Neural cell (in vitro differentiated cells): ENCODE measurements at regions not wholly inside any gene's neighbourhood (a gene's known extent, or its start where the extent isn't known, plus 50 kb on each side); places are given as distances from the start of the nearest gene placed in this dataset.
A peak's percentile ranks its signal among the peaks of the same experiment; 100 is the strongest.

ENCODE experiments used
- H2AFZ ChIP-seq: fragments of 200-600, 300-800 bp; sonication (generic), shearing (Covaris generic); 2 replicates; pipeline ENCODE4 v1.6.0; 2014; ENCODE audit warnings: low read depth, mild to moderate bottlenecking, antibody characterized with exemption, low read length, moderate library complexity
- H3F3A ChIP-seq: fragments of 200-600 bp; shearing (Covaris generic); 2 replicates; pipeline ENCODE4 v1.6.1; 2016; ENCODE audit warnings: mild to moderate bottlenecking, moderate library complexity, mixed read lengths, antibody characterized with exemption, low read length; ENCODE audit not compliant: insufficient read depth, poor library complexity, severe bottlenecking
- H3K27ac ChIP-seq: fragments of 200-600, 300-800 bp; sonication (generic), shearing (Covaris generic); 2 replicates; pipeline ENCODE4 v1.5.1; 2014; ENCODE audit warnings: mild to moderate bottlenecking, low read length, moderate library complexity
- H3K27me3 ChIP-seq: fragments of 300-800, 200-600 bp; sonication (generic), shearing (Covaris generic); 2 replicates; pipeline ENCODE4 v1.6.0; 2014; ENCODE audit warnings: mild to moderate bottlenecking, low read depth, low read length, moderate library complexity; ENCODE audit not compliant: insufficient read depth
- H3K36me3 ChIP-seq: fragments of 300-800, 200-600 bp; sonication (generic), shearing (Covaris generic); 2 replicates; pipeline ENCODE4 v1.5.1; 2014; ENCODE audit warnings: mild to moderate bottlenecking, antibody characterized with exemption, low read length, moderate library complexity; ENCODE audit not compliant: insufficient read depth
- H3K4me2 ChIP-seq: fragments of 300-800, 200-600 bp; sonication (generic), shearing (Covaris generic); 2 replicates; pipeline ENCODE4 v1.6.0; 2014; ENCODE audit warnings: mild to moderate bottlenecking, low read length
- H3K4me3 ChIP-seq: fragments of 300-800, 200-600 bp; sonication (generic), shearing (Covaris generic); 2 replicates; pipeline ENCODE4 v1.5.1; 2014; ENCODE audit warnings: mild to moderate bottlenecking, low read length, moderate library complexity
- H3K79me2 ChIP-seq: fragments of 200-600 bp; shearing (Covaris generic); replicated peaks from 2 replicates; pipeline ENCODE4 v1.6.0; 2014; ENCODE audit warnings: mild to moderate bottlenecking, low read length, moderate library complexity; ENCODE audit not compliant: insufficient read depth
- H3K9ac ChIP-seq: fragments of 300-800, 200-600 bp; sonication (generic), shearing (Covaris generic); 2 replicates; pipeline ENCODE4 v1.6.1; 2016; ENCODE audit warnings: mild to moderate bottlenecking, low read length, mixed read lengths
- H3K9me2 ChIP-seq: fragments of 200-600 bp; shearing (Covaris generic); 2 replicates; pipeline ENCODE4 v1.6.1; 2016; ENCODE audit warnings: mild to moderate bottlenecking, low read length, mixed read lengths; ENCODE audit not compliant: insufficient read depth
- H3K9me3 ChIP-seq: fragments of 200-600, 300-800 bp; sonication (generic), shearing (Covaris generic); 2 replicates; pipeline ENCODE4 v1.6.1; 2016; ENCODE audit warnings: mild to moderate bottlenecking, mixed run types, low read length, moderate library complexity, mixed read lengths
- H4K20me1 ChIP-seq: fragments of 200-600 bp; shearing (Covaris generic); 2 replicates; pipeline ENCODE4 v1.6.1; 2016; ENCODE audit warnings: mild to moderate bottlenecking, mixed run types; ENCODE audit not compliant: insufficient read depth
- CTCF ChIP-seq: fragments of 450-650 bp; IDR thresholded peaks from 2 replicates; pipeline ENCODE4 v1.5.1; 2014; ENCODE audit warnings: antibody characterized with exemption, mild to moderate bottlenecking, moderate library complexity; ENCODE audit not compliant: poor library complexity, severe bottlenecking
- EP300 ChIP-seq: fragments of 450-650 bp; conservative IDR thresholded peaks from 2 replicates; pipeline ENCODE4 v1.6.1; 2014; ENCODE audit warnings: antibody characterized with exemption, mild to moderate bottlenecking, moderate library complexity; ENCODE audit not compliant: poor library complexity, severe bottlenecking
- EZH2 ChIP-seq: fragments of 200-600, 300-800 bp; shearing (Covaris generic), sonication (generic); IDR thresholded peaks from 2 replicates; pipeline ENCODE4 v1.6.1; 2014; ENCODE audit warnings: antibody characterized with exemption, low read length, borderline replicate concordance, mild to moderate bottlenecking; ENCODE audit not compliant: insufficient read depth, poor library complexity, severe bottlenecking
- MXI1 ChIP-seq: fragments of 450-650 bp; conservative IDR thresholded peaks from 2 replicates; pipeline ENCODE4 v1.6.1; 2014; ENCODE audit warnings: antibody characterized with exemption, mild to moderate bottlenecking; ENCODE audit not compliant: poor library complexity, severe bottlenecking
- POLR2AphosphoS5 ChIP-seq: IDR thresholded peaks from 2 replicates; pipeline ENCODE4 v1.6.1; 2012
- RAD21 ChIP-seq: fragments of 450-650 bp; conservative IDR thresholded peaks from 2 replicates; pipeline ENCODE4 v1.6.1; 2014; ENCODE audit warnings: antibody characterized with exemption, mild to moderate bottlenecking, moderate library complexity
- SMC3 ChIP-seq: fragments of 450-650 bp; conservative IDR thresholded peaks from 2 replicates; pipeline ENCODE4 v1.6.1; 2014; ENCODE audit warnings: antibody characterized with exemption, mild to moderate bottlenecking, moderate library complexity; ENCODE audit not compliant: poor library complexity
- TAF1 ChIP-seq: IDR thresholded peaks from 2 replicates; pipeline ENCODE4 v1.6.1; 2012; ENCODE audit warnings: low read depth
- TF ChIP-seq, protein P1 (sequence below): IDR thresholded peaks from 2 replicates; pipeline ENCODE4 v1.6.1; 2012; ENCODE audit warnings: borderline replicate concordance

DNA sequence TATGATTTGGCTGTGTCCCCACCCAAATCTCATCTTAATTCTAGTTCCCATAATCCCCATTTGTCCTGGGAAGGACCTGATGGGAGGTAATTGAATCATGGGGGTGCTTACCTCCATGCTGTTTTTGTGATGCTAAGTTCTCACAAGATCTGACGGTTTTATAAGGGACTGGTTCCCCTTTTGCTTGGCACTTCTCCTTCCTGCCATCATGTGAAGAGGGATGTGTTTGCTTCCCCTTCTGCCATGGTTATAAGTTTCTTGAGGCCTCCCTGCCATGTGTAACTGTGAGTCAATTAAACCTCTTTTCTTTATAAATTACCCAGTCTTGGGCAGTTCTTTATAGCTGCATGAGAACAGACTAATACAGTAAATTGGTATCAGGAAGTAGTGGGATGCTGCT lies 114.1 kb downstream of the ZNF648 start:
- Histone ChIP-seq H2AFZ (no peak overlapping the region), H3K9me2 (no peaks in the 10 kb centered on the region), H3K4me3 (no peak overlapping the region), H3K4me2 (no peak overlapping the region), H3F3A (no peaks in the 10 kb centered on the region), H3K27ac (no peak overlapping the region), H3K36me3 (no peaks in the 10 kb centered on the region), H3K27me3 (no peaks in the 10 kb centered on the region), H3K9ac (no peak overlapping the region), H4K20me1 (no peaks in the 10 kb centered on the region), H3K79me2 (no peaks in the 10 kb centered on the region), H3K9me3 (no peaks in the 10 kb centered on the region)
- TF ChIP-seq RAD21 = no peak
- TF ChIP-seq, protein P1, sequence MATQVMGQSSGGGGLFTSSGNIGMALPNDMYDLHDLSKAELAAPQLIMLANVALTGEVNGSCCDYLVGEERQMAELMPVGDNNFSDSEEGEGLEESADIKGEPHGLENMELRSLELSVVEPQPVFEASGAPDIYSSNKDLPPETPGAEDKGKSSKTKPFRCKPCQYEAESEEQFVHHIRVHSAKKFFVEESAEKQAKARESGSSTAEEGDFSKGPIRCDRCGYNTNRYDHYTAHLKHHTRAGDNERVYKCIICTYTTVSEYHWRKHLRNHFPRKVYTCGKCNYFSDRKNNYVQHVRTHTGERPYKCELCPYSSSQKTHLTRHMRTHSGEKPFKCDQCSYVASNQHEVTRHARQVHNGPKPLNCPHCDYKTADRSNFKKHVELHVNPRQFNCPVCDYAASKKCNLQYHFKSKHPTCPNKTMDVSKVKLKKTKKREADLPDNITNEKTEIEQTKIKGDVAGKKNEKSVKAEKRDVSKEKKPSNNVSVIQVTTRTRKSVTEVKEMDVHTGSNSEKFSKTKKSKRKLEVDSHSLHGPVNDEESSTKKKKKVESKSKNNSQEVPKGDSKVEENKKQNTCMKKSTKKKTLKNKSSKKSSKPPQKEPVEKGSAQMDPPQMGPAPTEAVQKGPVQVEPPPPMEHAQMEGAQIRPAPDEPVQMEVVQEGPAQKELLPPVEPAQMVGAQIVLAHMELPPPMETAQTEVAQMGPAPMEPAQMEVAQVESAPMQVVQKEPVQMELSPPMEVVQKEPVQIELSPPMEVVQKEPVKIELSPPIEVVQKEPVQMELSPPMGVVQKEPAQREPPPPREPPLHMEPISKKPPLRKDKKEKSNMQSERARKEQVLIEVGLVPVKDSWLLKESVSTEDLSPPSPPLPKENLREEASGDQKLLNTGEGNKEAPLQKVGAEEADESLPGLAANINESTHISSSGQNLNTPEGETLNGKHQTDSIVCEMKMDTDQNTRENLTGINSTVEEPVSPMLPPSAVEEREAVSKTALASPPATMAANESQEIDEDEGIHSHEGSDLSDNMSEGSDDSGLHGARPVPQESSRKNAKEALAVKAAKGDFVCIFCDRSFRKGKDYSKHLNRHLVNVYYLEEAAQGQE = no peak
- TF ChIP-seq SMC3 = no peak
- no peak for TF ChIP-seq TAF1
- TF ChIP-seq MXI1 = no peak
- TF ChIP-seq EP300 = no peak
- no peak for TF ChIP-seq POLR2AphosphoS5
- no peak for TF ChIP-seq CTCF
- TF ChIP-seq EZH2 = no peak

DNA sequence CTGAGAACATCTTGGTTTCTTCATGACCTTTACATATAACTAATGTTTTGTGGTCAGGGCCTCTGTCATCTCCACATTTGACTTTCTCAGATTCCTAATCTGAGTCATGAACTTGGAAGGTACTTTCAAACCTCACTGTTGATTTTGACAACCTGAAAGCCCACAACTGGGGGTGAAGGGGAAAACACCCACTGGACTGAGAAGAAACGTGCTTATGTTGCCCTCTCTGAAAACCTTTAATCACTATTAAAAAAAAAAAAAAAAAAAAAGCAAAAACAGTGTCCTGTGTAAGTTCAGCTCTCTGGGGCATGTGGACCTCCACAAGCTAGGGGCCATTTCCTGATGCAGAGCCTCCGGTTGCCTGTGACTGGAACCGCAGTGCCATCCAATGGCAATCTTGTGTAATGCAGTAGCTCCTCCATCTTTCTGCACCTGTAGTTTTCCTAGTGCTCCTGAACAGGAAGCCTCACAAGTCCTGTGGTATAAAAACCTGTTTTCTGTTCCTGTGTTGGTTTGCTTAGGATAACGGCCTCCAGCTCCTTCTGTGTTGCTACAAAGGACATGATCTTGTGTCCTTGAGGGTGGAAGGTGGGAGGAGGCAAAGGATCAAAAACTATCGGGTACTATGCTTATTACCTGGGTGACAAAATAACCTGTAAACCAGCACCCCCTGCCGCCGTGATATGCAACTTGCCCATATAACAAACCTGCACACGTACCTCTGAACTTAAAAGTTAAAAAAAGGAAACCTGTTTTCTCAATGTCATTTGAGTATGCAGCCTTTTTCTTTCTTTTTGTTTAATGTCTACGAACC lies 124.5 kb downstream of the ZNF648 start:
- no peaks in the 10 kb centered on the region for H3K27me3 ChIP-seq
- H4K20me1 ChIP-seq = no peaks in the 10 kb centered on the region
- no peak overlapping the region for H3K4me3 ChIP-seq
- H3F3A ChIP-seq = no peaks in the 10 kb centered on the region
- H3K9ac ChIP-seq = no peak overlapping the region
- H3K27ac ChIP-seq = no peak overlapping the region
- H3K36me3 ChIP-seq = no peaks in the 10 kb centered on the region
- TF ChIP-seq RAD21 = peak; percentile 86
- TF ChIP-seq EP300 = no peak
- peak; percentile 84 for TF ChIP-seq SMC3
- no peak for TF ChIP-seq TAF1
- TF ChIP-seq CTCF = peak; percentile 80
- TF ChIP-seq, protein P1 = no peak
- H3K9me3 ChIP-seq = no peaks in the 10 kb centered on the region
- no peaks in the 10 kb centered on the region for H3K9me2 ChIP-seq
- no peak overlapping the region for H2AFZ ChIP-seq
- H3K4me2 ChIP-seq = no peak overlapping the region
- no peaks in the 10 kb centered on the region for H3K79me2 ChIP-seq
